ENCODE measurements at regions not wholly inside any gene's neighbourhood (a gene's known extent, or its start where the extent isn't known, plus 50 kb on each side); places are given as distances from the start of the nearest gene placed in this dataset.
"Not testable (repeated sequence)": the region's sequence is repeated elsewhere in the genome, so short reads cannot be mapped to it uniquely, and the experiment has no call there.

DNA sequence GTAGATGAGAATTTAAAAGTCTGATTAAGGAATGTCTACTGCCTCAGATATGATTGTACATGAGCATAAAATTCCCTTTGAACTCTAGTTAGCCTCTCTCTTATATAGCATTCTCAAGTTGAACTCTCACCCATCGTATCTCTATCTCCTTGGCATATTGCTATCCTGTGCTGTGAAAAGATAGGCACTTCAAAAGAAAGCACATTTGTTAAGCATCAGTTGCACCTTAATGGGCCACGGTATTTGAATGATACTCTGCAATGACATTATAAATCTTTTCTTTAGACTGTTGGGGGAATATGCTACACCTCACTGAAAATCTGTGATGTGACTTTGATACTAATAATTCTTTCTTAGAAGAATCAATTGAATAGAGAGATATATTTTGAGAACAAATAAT, 570.7 kb downstream of the JRKL start:
- H3K4me3 ChIP-seq: no peak overlapping the region
- H3K27ac ChIP-seq: no peak overlapping the region

DNA sequence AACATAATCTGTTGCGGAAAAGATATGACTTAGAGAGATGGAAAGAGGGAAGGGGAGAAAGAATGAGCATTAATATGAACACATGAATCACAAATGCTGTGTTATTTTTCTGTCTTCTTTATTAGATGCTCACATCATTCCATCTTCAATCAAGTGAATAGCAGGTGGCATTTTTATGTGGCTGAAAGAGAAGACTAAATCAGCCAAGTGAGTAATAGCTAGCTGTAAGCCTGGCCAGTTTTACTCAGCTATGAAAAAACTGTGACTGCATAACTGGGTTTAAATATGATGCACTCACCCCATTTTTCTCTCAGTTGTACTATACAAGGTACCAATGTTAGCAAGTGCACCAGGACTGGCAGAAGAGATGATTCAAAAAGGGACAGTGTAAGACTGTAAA, 571.1 kb downstream of the JRKL start:
- Histone ChIP-seq H3K27ac (no peak overlapping the region), H3K4me3 (no peak overlapping the region)

DNA sequence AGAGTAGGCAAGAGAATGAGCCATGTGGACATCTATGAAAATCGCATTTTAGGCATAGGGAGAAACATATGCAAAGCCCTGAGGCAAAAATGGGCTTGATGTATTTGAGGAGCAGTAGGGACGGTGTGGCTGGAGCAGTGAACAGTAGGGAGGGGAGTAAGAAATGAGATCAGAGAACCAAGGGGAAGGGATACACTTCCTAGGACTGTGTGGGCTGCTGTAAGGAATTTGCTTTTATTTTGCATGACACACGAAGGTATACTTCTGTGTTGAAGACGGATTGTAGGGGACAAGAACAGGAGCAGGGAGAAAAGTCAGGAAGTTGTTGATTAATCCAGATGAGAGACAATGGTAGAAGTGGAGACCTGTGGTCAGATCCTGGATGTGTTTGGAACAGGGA, 572.1 kb downstream of the JRKL start:
- H3K4me3 ChIP-seq: no peak overlapping the region
- no peak overlapping the region for H3K27ac ChIP-seq

DNA sequence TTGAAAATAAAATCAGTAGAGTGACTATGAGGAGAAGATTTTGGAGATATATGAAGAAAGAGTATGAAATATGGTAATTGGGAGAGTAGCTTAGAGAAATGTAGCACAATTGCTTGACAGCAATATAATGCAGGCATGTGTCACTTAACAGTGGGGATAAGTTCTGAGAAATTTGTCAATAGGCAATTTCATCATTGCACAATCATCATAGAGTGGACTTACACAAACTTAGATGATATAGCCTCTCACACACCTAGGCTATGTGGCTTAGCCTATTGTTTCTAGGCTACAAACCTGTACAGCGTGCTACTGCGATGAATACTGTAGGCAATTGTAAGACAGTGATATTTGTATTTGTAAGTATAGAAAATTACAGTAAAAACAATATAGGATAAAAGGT, 573.6 kb downstream of the JRKL start:
- H3K27ac ChIP-seq: no peak overlapping the region

DNA sequence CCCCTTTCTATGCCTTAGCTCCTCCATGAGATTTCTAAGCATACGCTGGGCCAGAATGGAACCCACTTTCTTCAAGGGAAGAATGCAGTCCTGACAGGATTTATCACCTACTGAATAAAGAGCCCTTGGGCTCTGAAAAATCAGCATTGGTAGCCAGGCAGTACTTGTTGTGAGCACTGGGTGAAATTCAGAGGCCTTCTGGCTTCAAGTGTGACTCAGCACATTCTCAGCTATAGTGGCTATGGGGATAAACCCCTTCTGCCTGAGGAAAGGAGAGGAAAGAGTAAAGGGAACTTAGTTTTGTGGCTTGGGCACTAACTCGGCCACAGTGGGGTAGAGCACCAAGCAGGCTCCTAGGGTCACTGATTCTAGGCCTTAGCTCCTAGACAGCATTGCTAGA, 574.8 kb downstream of the JRKL start:
- no peak overlapping the region for H3K27ac ChIP-seq
- H3K4me3 ChIP-seq: no peak overlapping the region

More for the DNA sequence above, 573.6 kb downstream of the JRKL start:
- no peak overlapping the region for H3K4me3 ChIP-seq

DNA sequence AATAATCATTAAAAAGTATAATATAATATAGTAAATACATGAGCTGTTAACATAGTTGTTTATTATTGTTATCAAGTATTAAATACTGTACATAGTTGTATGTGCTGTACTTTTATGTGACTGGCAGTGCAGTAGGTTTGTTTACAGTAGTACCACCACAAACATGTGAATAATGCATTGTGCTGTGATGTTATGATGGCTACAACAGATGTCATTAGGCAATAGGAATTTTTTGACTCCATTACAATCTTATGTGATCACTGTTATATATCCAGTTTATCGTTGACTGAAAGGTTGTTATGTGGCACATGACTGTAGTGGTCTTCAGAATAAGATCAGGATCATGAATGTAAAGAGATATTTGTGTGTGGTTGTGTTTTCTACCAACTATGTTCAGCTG, 577.8 kb downstream of the JRKL start:
- no peak overlapping the region for H3K4me3 ChIP-seq
- no peak overlapping the region for H3K27ac ChIP-seq

DNA sequence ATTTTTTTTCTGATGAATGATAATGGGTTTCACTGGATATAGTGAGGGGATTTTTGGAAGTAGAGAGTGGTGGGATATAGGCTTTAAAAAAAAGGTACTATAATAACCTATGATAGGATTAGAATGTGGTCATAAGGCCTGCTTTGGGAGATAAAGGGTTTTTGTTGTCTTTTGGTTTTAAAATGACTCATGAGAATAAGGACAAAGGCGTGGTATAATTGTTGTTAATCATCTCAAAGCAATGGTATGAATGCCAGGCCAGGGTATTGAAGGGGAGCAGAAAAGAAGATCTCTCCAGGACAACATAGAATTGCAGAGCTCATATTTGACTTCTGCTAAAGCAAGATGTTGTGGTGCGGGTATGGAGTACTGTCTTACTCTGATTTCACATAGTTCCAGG, 579.4 kb downstream of the JRKL start:
- H3K4me3 ChIP-seq: no peak overlapping the region
- H3K27ac ChIP-seq: no peak overlapping the region

DNA sequence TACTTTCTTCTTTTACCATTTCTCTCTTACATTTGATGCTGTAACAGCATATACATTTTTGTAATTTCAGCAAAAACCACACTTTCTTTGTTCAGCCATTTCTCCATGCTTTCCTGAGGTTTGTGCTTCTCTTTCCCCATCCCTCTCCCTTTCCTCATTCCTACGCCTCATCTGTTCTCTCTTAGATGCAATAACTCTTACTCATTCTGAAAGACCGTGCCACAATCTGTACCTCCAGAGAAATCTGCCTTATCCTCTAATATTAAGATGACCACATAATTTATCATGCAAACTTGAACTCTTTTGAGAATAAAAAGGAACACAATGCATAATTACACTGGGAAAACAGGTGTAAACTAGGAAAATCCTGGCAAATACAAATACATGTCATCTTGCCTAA, 588.9 kb downstream of the JRKL start:
- H3K27ac ChIP-seq: no peak overlapping the region
- H3K4me3 ChIP-seq: no peak overlapping the region

DNA sequence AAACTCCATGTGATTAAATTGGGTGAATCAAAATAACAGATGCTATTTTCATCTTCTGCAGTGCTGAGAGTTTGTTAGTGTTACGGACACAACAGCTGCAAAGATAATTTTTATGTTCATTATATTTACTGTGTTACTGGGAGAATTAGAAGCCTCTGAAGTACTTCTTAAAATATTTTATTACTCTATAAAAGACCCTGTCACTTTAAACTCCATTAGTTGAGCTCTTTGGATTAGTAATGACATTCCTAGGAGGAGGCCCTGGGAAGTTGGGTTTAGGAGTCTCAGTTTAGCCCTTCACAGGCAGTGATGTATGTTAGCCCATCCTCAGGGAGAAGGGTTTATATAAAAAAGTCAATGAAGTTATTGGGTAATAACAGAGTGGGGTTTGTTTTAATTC, 596.7 kb downstream of the JRKL start:
- Histone ChIP-seq H3K4me3 (no peak overlapping the region), H3K27ac (no peak overlapping the region)

DNA sequence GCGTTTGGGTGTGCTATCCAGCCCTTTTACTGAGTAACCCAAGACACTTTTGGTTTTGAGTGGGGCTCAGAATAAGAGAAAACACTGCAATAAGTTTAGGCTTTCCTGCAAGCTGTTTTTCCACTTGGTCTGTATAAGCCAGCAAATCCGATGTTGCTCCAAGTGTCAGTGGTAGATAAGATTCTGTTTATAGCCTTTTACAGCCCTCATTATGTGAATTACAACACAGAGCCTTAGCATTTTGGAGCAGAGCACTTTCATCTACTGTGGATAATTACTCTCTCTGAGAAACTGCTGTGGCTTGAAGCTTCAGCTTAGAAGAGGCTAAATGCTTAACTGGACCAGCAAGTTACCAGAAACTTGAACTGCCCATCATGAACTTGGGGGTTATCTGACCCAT, 601.1 kb downstream of the JRKL start:
- no peak overlapping the region for H3K4me3 ChIP-seq
- no peak overlapping the region for H3K27ac ChIP-seq

DNA sequence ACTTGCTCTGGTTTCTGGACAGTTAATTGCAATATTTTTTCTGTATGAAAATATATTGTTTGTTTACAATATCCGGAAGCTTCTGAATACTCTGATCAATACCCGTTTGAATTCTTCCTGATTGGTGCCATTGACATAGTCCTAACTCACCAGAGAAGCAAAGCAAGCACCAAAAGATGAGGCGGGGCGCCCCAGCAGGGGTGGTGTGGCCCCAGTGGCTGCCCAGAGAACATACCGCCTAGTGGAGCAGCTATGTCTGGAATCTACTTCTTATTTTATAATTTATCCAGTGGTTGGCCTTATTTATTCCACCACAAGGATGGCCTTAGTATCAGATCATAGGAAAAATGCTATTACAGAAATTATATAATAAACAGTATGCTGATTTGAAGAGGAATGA, 610.7 kb downstream of the JRKL start:
- H3K4me3 ChIP-seq: no peak overlapping the region
- no peak overlapping the region for H3K27ac ChIP-seq

DNA sequence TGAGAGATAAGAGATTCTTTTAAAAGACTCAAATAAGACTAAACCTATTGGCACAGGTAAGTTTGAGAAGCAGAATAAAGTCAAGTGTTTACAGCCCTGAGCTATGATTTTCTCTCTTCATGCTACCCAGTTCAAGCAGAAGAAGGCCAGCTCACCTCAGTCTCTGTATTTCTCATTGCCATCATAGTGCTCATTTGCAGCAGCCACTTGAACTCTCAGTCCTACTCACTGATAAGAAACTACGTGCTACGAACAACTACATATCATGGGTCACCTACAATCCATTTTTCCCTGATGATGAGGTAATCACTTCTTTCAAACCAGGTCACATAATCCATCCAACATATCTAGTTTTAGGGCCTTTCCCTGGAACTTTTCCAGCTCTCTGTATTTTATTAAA, 617.5 kb downstream of the JRKL start:
- no peak overlapping the region for H3K27ac ChIP-seq
- H3K4me3 ChIP-seq: no peak overlapping the region

DNA sequence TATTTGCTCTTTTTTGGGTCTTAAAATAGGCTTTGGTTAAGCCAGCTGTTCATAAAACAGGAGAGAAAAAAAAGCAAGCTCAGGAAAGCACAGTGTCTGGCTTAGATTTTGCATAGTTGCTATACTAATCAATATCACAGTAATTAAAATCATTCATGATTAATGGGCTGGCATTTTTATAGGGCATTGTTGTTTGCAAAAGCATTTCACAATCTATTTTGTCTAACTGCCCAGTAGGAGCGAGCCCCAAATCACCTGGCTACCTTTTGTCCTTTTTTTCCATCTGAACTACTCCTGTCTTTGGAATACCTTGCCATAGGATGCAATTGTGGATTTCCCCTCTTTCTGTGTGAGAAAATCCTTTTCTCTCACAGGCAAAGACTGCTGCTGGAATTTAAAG, 619.8 kb downstream of the JRKL start:
- H3K4me3 ChIP-seq: no peak overlapping the region
- no peak overlapping the region for H3K27ac ChIP-seq

DNA sequence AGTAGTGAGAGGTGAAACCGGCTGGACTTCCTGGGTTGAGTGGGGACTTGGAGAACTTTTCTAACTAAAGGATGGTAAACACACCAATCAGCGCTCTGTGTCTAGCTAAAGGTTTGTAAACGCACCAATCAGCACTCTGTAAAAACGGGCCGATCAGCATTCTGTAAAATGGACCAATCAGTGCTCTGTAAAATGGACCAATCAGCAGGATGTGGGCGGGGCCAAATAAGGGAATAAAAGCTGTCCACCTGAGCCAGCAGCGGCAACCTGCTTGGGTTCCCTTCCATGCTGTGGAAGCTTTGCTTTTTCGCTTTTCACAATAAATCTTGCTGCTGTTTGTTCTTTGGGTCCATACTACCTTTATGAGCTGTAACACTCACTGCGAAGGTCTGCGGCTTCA, 621.2 kb downstream of the JRKL start:
- not testable (repeated sequence) for H3K4me3 ChIP-seq, H3K27ac ChIP-seq

DNA sequence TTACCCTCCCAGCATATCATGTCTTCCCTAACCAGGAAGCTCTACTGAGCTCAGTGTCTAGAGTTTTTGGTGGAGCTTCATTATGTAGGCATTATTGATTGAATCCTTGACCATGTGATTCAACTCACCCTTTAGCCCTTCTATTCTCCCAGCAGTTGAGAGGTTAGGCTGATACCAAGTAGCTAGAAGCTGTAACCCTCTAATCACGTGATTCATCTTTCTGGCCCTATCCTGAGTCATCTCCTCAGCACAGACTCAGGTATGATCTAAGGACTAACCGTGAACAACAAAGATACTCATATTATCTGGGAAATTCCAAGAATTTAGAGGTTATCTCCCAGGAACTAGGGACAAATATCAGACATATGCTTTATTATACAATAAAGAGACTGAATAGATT, 625.5 kb downstream of the JRKL start:
- Histone ChIP-seq H3K4me3 (no peak overlapping the region), H3K27ac (no peak overlapping the region)

DNA sequence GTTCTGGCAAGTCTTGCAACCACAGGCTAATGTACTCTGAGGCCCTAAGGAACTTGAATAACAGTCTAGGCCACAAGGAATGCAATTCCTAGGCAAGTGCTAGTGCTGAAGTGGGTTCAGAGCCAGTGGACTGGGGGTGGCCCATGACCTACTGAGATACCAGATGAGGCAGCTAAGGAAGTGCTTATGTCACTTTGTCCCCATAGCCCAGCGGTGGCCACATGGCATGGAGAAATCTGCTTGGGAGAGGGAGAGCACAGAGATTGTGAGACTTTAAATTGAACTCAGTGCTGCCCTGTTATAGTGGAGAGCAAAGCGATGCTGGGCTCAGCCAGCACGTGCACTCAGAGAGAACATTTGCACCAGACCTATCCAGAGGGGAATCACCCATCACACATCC, 629.5 kb downstream of the JRKL start:
- H3K27ac ChIP-seq: no peak overlapping the region
- no peak overlapping the region for H3K4me3 ChIP-seq

DNA sequence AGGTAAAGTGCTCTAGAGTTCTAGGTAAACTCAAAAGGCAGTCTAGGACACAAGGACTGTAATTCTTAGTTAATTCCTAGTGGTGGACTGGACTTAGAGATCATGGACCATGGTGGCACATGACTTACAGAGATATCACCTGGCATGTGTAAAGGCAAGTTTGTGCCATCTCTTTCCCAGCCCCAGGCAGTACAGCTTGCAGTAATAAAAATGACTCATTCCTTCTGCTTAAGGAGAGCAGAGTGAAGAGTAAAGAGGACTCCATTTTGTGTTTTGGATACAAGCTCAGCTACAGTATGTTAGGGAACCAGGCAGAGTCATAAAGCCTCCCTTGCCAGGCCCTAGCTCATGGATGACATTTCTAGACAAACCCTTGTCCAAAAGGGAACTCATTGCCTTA, 629.9 kb downstream of the JRKL start:
- Histone ChIP-seq H3K27ac (no peak overlapping the region), H3K4me3 (no peak overlapping the region)

DNA sequence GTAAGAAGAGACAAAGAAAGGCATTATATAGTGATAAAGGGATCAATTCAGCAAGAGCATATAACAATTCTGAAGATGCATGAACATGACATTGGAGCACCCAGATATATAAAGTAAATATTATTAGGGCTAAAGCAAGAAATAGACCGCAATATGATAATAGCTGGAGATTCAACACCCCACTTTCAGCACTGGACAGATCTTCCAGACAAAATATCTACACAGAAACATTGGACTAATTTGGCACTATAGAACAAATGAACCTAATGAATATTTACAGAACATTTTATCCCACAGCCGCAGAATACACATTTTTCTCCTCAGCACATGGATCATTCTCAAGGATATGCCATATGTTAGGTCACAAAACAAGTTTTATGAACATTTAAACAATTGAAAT, 633.1 kb downstream of the JRKL start:
- no peak overlapping the region for H3K27ac ChIP-seq
- H3K4me3 ChIP-seq: no peak overlapping the region

DNA sequence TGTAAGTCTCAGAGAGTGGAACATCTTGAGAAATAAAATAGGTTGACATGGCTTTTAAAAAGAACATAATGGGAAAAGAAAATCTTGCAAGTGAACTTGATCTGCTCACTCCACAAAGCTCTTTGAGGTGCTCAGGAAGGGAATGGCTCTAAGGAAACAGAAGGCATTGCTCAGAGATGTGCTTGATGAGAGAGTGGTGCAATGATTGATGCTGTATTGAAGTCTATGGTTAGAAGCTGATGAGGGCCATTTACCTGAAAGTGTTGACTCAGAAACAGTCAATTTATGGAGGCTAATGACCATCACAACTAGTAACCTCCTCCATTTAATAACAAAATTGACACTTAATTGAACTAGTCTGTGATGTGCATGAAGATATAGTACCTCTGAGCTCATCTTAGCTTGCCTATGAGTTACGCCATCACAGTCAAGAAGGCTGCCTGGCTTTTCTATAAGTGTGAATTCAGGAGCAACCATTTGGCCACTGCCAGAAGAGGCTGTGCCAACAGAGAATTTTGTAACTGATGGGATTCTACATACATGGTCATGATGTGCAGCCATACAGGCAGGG, 639.1 kb downstream of the JRKL start:
- Histone ChIP-seq H3K27ac (no peak overlapping the region), H3K4me3 (no peak overlapping the region)

DNA sequence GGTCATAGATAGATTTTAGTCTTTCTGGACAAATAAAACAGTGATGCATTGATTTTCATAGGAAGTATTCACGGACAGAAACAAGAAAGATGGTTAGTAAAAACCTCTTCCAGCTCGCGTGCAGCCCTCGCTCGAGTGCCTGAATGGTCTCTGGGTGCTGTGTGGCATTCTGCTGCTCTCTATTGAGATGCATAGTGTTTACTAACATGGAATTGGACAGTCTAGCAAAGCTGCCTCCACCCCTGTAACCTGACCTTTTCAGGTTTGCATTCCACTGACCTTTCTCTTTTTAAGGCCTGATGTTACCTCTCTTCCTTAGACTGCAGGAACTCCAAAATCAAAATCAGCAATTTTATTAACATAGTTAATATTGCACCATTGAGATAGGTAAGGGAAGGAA, 643.4 kb downstream of the JRKL start:
- H3K4me3 ChIP-seq: no peak overlapping the region

DNA sequence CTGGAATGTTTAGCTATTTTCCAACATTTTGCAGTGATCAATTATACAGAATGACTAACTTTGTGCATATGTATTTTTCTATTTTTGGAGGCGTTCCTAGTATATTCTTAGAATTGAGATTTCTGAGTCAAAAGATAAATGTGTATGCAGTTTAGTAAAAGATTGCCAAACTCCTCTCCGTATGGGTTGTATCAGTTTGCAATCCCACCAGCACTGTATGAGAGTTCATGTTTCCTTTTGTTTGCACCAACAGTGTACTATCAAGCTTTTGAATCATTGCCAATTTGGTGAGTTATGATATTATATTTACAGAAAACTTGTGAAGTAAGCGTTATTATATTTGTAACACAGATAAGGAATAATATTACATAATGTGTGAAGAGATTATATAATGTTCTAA, 658.7 kb downstream of the JRKL start:
- H3K27ac ChIP-seq: no peak overlapping the region
- no peak overlapping the region for H3K4me3 ChIP-seq

More for the DNA sequence above, 643.4 kb downstream of the JRKL start:
- no peak overlapping the region for H3K27ac ChIP-seq

DNA sequence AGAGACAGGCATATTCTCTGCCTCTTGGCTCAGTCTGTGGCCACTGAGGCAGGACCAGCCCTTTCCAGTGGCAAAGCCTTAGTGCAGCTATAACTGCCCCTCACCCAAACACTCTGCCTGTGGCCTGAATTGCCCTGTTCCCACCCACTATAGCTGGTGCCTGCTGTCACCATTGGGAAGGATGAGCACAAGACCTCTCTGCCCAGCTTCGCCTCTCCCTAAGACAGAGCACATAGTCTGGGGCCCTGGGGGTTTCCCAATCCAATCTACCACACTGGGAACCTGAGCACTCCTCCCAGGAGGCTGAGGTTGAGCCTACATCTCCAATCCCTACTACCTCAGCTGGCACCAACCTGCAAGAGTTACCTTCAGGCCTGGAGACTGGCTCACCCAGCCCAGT, 670.4 kb downstream of the JRKL start:
- Histone ChIP-seq H3K4me3 (no peak overlapping the region), H3K27ac (no peak overlapping the region)

DNA sequence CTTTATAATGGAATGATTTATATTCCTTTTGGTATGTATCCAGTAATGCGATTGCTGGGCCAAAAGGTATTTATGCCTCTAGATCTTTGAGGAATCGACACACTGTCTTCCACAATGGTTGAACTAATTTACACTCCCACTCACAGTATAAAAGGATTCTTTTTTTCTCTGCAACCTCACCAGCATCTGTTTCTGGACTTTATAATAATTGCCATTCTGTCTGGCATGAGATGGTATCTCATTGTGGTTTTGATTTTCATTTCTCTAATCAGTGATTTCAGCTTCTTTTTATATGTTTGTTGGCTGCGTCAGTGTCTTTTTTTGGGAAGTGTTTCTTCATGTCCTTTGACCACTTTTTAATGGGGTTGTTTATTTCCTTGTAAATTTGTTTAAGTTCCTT, 679.3 kb downstream of the JRKL start:
- no peak overlapping the region for H3K27ac ChIP-seq
- no peak overlapping the region for H3K4me3 ChIP-seq
